GM12878 (cell line): ENCODE measurements at regions not wholly inside any gene's neighbourhood (a gene's known extent, or its start where the extent isn't known, plus 50 kb on each side); places are given as distances from the start of the nearest gene placed in this dataset.

Source experiments
- ATAC-seq: fragments of 200-7000 bp; cut with Tn5 transposase; 3 replicates; pipeline ENCODE4 v1.9.1; 2020; ENCODE audit warnings: mild to moderate bottlenecking, moderate library complexity
- BruUV-seq: library from RNA; stranded (reverse); fragments of 400-500 nt; replicated peaks from 2 replicates; lab custom pipeline; 2021; lab: Mats Ljungman, UMichigan
- CTCF ChIA-PET: fragments of 300-600 bp; sonication (Branson Sonifier 250); formaldehyde crosslinking; extraction: SDS; loops from one replicate; lab custom pipeline; 2021; ENCODE audit warnings: inconsistent platforms; lab: Yijun Ruan, JAX
- POLR2A ChIA-PET: fragments of 350-600 bp; formaldehyde crosslinking; extraction: SDS; loops from one replicate; lab custom pipeline; 2021; ENCODE audit warnings: inconsistent platforms; lab: Charles Lee
- RAD21 ChIA-PET: fragments of 300-600 bp; sonication (Branson Sonifier 250); formaldehyde crosslinking; loops from one replicate; lab custom pipeline; 2023; ENCODE audit warnings: antibody characterized with exemption; ENCODE audit not compliant: unreplicated experiment; lab: Charles Lee
- SMC1A ChIA-PET: fragments of 300-600 bp; sonication (Branson Sonifier 250); formaldehyde crosslinking; loops from one replicate; lab custom pipeline; 2023; ENCODE audit not compliant: unreplicated experiment, uncharacterized antibody; lab: Charles Lee
- DNase-seq: peaks from one replicate; pipeline ENCODE4 v3.0.0-alpha.2; 2011; ENCODE audit warnings: low read depth, low spot score
- FAIRE-seq: peaks from 3 replicates; lab custom pipeline; 2011; peaks lifted over from hg19 to GRCh38; lab: Jason Lieb, UNC
- H2AFZ ChIP-seq: 2 replicates; pipeline ENCODE4 v1.6.0; 2011; ENCODE audit warnings: low read depth, low read length, control low read depth; ENCODE audit not compliant: control insufficient read depth
- H3K27ac ChIP-seq: 2 replicates; pipeline ENCODE4 v1.5.1; 2011; ENCODE audit warnings: control low read depth; ENCODE audit not compliant: control insufficient read depth, insufficient read depth
- H3K27me3 ChIP-seq, 2 experiments: replicated peaks in 1 of 2; 2 replicates each; pipeline versions ENCODE4 v1.6.0 to v1.6.1; 2011; ENCODE audit warnings: low read length in 1 of 2; ENCODE audit not compliant: control insufficient read depth in 2 of 2, insufficient read depth in 2 of 2
- H3K36me3 ChIP-seq, 2 experiments: 2 replicates each; pipeline ENCODE4 v1.5.1; 2011; ENCODE audit warnings: low read length in 1 of 2; ENCODE audit not compliant: control insufficient read depth in 2 of 2, insufficient read depth in 2 of 2
- H3K4me1 ChIP-seq: 2 replicates; pipeline ENCODE4 v1.6.1; 2011; ENCODE audit warnings: mild to moderate bottlenecking, low read length, moderate library complexity, mixed read lengths; ENCODE audit not compliant: control insufficient read depth, insufficient read depth
- H3K4me2 ChIP-seq: 2 replicates; pipeline ENCODE4 v1.6.0; 2011; ENCODE audit warnings: control low read depth; ENCODE audit not compliant: control insufficient read depth, insufficient read depth
- H3K4me3 ChIP-seq: fragments of 200-600 bp; sonication (generic); 2 replicates; pipeline ENCODE4 v1.5.1; 2016
- H3K79me2 ChIP-seq: 2 replicates; pipeline ENCODE4 v1.6.0; 2011; ENCODE audit warnings: low read length; ENCODE audit not compliant: control insufficient read depth, insufficient read depth
- H3K9ac ChIP-seq: 2 replicates; pipeline ENCODE4 v1.8.0; 2011; ENCODE audit warnings: low read length, control low read depth, mixed read lengths; ENCODE audit not compliant: control insufficient read depth, insufficient read depth
- H3K9me3 ChIP-seq: replicated peaks from 3 replicates; pipeline ENCODE4 v1.5.1; 2011; ENCODE audit warnings: mild to moderate bottlenecking, low read length; ENCODE audit not compliant: control insufficient read depth, insufficient read depth
- H4K20me1 ChIP-seq: 2 replicates; pipeline ENCODE4 v1.6.0; 2011; ENCODE audit not compliant: control insufficient read depth, insufficient read depth
- CHD4 ChIP-seq: fragments of 200-600 bp; sonication (generic); IDR thresholded peaks from 2 replicates; pipeline ENCODE4 v1.6.1; 2016; ENCODE audit warnings: mild to moderate bottlenecking
- IKZF1 ChIP-seq: fragments of 450-650 bp; conservative IDR thresholded peaks from 2 replicates; pipeline ENCODE4 v1.6.1; 2017; ENCODE audit warnings: antibody characterized with exemption, mild to moderate bottlenecking
- MEF2B ChIP-seq: fragments of 450-650 bp; IDR thresholded peaks from 2 replicates; pipeline ENCODE4 v1.6.1; 2018; ENCODE audit warnings: mild to moderate bottlenecking, moderate library complexity; ENCODE audit not compliant: partially characterized antibody, poor library complexity, severe bottlenecking
- NR2C1 ChIP-seq: fragments of 450-650 bp; IDR thresholded peaks from 2 replicates; pipeline ENCODE4 v1.6.1; 2017; ENCODE audit warnings: antibody characterized with exemption, mild to moderate bottlenecking, moderate library complexity
- RFX5 ChIP-seq: IDR thresholded peaks from 2 replicates; pipeline ENCODE4 v1.6.1; 2011; ENCODE audit warnings: low read depth, low read length, improper control_type of control experiment
- YBX1 ChIP-seq: fragments of 450-650 bp; IDR thresholded peaks from 2 replicates; pipeline ENCODE4 v1.6.1; 2016; ENCODE audit warnings: antibody characterized with exemption
- ZNF217 ChIP-seq: fragments of 450-650 bp; IDR thresholded peaks from 2 replicates; pipeline ENCODE4 v1.6.1; 2017; ENCODE audit warnings: antibody characterized with exemption, mild to moderate bottlenecking
- WGBS: methylation state at CpG from one replicate; pipeline ENCODE4 v1.1.6; 2016; ENCODE audit warnings: low lambda C conversion rate; ENCODE audit not compliant: insufficient replicate concordance, insufficient coverage; ENCODE audit errors: missing lambda C conversion rate; 5-methylcytosine and 5-hydroxymethylcytosine counted together
- in situ Hi-C: fragments of 300-500 bp; cut with MboI; formaldehyde crosslinking; loops from 9 replicates; pipeline ENCODE4 v1.14.3; 2018; ENCODE audit warnings: mixed read lengths
- intact Hi-C: fragments of 100-400 bp; cut with micrococcal nuclease; formaldehyde crosslinking; loops from one replicate; pipeline ENCODE4 v1.14.2; 2022; ENCODE audit not compliant: unreplicated experiment
- TF ChIP-seq, protein P1 (sequence below): IDR thresholded peaks from 2 replicates; pipeline ENCODE4 v1.6.1; 2011; ENCODE audit warnings: borderline replicate concordance, low read depth, mild to moderate bottlenecking, moderate library complexity, mixed read lengths, low read length; ENCODE audit not compliant: insufficient read depth; ENCODE audit errors: extremely low read length
- TF ChIP-seq, protein P2 (sequence below): fragments of 450-650 bp; IDR thresholded peaks from 2 replicates; pipeline ENCODE4 v1.6.1; 2017; ENCODE audit warnings: mild to moderate bottlenecking, moderate library complexity
- TF ChIP-seq, protein P3 (sequence below): fragments of 150-350 bp; IDR thresholded peaks from 2 replicates; pipeline ENCODE4 v1.6.1; 2014; ENCODE audit warnings: mild to moderate bottlenecking, low read depth, low read length

DNA sequence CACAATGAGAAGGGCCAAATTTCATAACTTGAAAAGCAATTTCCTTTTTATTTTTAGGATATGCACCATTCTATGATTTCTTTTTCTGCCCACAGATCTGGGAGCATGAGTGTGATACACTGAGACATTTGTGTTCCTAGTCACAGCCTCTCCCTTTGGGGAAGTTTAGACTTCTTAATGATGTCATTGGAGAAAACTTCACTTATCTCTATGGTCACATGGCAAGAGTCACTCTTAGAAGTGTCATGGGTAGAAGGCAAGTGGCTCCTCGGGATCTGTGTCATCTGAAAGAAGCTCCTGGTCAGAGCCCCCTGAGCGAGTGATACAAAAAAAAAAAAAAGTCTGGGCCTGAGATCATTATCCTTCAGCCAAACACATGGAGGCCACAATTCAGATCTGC, 62.5 kb upstream of the LGALSL start:
- Histone ChIP-seq H3K27me3 (no peaks in the 10 kb centered on the region), H3K9ac (no peak overlapping the region), H3K36me3 (no peaks in the 10 kb centered on the region), H3K9me3 (no peaks in the 10 kb centered on the region; the same call in 2 of the 3 replicates), H3K79me2 (no peaks in the 10 kb centered on the region), H3K27ac (no peak overlapping the region), H3K4me3 (no peak overlapping the region), H4K20me1 (no peaks in the 10 kb centered on the region), H2AFZ (no peak overlapping the region), H3K4me2 (no peak overlapping the region), H3K4me1 (no peaks in the 10 kb centered on the region)
- no peak for FAIRE-seq
- WGBS, result 4% methylated on average over 2 of the region's 2 CpGs
- RAD21 ChIA-PET, result no interaction called here
- CTCF ChIA-PET, result interaction anchor here (0.8 kb wide), 1 partner anchor 19 kb away, joined by 4 read pairs; no protein-coding TSS in a partner anchor
- SMC1A ChIA-PET, result no interaction called here
- TF ChIP-seq RFX5 (no peak), YBX1 (no peak), ZNF217 (no peak), IKZF1 (no peak), MEF2B (no peak), NR2C1 (no peak), CHD4 (no peak)
- TF ChIP-seq, protein P1, sequence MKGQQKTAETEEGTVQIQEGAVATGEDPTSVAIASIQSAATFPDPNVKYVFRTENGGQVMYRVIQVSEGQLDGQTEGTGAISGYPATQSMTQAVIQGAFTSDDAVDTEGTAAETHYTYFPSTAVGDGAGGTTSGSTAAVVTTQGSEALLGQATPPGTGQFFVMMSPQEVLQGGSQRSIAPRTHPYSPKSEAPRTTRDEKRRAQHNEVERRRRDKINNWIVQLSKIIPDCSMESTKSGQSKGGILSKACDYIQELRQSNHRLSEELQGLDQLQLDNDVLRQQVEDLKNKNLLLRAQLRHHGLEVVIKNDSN, result no peak
- TF ChIP-seq, protein P2, sequence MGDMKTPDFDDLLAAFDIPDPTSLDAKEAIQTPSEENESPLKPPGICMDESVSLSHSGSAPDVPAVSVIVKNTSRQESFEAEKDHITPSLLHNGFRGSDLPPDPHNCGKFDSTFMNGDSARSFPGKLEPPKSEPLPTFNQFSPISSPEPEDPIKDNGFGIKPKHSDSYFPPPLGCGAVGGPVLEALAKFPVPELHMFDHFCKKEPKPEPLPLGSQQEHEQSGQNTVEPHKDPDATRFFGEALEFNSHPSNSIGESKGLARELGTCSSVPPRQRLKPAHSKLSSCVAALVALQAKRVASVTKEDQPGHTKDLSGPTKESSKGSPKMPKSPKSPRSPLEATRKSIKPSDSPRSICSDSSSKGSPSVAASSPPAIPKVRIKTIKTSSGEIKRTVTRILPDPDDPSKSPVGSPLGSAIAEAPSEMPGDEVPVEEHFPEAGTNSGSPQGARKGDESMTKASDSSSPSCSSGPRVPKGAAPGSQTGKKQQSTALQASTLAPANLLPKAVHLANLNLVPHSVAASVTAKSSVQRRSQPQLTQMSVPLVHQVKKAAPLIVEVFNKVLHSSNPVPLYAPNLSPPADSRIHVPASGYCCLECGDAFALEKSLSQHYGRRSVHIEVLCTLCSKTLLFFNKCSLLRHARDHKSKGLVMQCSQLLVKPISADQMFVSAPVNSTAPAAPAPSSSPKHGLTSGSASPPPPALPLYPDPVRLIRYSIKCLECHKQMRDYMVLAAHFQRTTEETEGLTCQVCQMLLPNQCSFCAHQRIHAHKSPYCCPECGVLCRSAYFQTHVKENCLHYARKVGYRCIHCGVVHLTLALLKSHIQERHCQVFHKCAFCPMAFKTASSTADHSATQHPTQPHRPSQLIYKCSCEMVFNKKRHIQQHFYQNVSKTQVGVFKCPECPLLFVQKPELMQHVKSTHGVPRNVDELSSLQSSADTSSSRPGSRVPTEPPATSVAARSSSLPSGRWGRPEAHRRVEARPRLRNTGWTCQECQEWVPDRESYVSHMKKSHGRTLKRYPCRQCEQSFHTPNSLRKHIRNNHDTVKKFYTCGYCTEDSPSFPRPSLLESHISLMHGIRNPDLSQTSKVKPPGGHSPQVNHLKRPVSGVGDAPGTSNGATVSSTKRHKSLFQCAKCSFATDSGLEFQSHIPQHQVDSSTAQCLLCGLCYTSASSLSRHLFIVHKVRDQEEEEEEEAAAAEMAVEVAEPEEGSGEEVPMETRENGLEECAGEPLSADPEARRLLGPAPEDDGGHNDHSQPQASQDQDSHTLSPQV, result no peak
- TF ChIP-seq, protein P3, sequence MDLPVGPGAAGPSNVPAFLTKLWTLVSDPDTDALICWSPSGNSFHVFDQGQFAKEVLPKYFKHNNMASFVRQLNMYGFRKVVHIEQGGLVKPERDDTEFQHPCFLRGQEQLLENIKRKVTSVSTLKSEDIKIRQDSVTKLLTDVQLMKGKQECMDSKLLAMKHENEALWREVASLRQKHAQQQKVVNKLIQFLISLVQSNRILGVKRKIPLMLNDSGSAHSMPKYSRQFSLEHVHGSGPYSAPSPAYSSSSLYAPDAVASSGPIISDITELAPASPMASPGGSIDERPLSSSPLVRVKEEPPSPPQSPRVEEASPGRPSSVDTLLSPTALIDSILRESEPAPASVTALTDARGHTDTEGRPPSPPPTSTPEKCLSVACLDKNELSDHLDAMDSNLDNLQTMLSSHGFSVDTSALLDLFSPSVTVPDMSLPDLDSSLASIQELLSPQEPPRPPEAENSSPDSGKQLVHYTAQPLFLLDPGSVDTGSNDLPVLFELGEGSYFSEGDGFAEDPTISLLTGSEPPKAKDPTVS, result no peak
- BruUV-seq, result no TSS peak
- no peak for ATAC-seq
- intact Hi-C loops (no loop called here), in situ Hi-C loops (no loop called here)
- POLR2A ChIA-PET, result no interaction called here
- DNase-seq, result no peak
